ENCODE measurements at regions not wholly inside any gene's neighbourhood (a gene's known extent, or its start where the extent isn't known, plus 50 kb on each side); places are given as distances from the start of the nearest gene placed in this dataset.

DNA sequence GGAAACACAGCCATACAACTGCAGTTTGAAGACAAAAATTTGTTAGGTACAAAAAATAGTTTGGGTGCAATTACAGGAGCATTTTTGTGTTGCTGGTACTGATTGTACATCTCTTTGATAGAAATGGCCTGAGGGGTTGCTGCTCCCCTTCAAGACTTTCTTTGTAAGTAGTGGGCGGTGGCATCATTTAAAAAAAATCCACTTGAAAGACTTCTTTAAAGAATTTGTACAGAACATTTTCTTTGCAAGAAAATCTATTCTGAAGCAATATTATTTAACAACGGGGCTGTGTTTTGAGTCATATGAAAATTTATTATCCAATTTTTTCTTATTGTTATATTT is 144.1 kb upstream of the CAV2 start:
- TF ChIP-seq MAX (IDR thresholded peaks at IDR 0.05) (no peak), TCF12 (IDR thresholded peaks at IDR 0.05; ENCODE audit: low read depth) (no peak), CEBPB (IDR thresholded peaks at IDR 0.05) (no peak), EP300 (IDR thresholded peaks at IDR 0.05; ENCODE audit: borderline replicate concordance) (no peak), EGR1 (IDR thresholded peaks at IDR 0.05) (no peak), ZBTB7A (IDR thresholded peaks at IDR 0.05; ENCODE audit: low read depth) (no peak), CREB1 (IDR thresholded peaks at IDR 0.05; ENCODE audit: low read depth) (no peak), NFIC (IDR thresholded peaks at IDR 0.05) (no peak), YY1 (IDR thresholded peaks at IDR 0.05; ENCODE audit: low read depth) (no peak), FOXM1 (IDR thresholded peaks at IDR 0.05; ENCODE audit: borderline replicate concordance, low read depth) (no peak), TEAD4 (IDR thresholded peaks at IDR 0.05) (no peak)
- TF ChIP-seq, protein P1, sequence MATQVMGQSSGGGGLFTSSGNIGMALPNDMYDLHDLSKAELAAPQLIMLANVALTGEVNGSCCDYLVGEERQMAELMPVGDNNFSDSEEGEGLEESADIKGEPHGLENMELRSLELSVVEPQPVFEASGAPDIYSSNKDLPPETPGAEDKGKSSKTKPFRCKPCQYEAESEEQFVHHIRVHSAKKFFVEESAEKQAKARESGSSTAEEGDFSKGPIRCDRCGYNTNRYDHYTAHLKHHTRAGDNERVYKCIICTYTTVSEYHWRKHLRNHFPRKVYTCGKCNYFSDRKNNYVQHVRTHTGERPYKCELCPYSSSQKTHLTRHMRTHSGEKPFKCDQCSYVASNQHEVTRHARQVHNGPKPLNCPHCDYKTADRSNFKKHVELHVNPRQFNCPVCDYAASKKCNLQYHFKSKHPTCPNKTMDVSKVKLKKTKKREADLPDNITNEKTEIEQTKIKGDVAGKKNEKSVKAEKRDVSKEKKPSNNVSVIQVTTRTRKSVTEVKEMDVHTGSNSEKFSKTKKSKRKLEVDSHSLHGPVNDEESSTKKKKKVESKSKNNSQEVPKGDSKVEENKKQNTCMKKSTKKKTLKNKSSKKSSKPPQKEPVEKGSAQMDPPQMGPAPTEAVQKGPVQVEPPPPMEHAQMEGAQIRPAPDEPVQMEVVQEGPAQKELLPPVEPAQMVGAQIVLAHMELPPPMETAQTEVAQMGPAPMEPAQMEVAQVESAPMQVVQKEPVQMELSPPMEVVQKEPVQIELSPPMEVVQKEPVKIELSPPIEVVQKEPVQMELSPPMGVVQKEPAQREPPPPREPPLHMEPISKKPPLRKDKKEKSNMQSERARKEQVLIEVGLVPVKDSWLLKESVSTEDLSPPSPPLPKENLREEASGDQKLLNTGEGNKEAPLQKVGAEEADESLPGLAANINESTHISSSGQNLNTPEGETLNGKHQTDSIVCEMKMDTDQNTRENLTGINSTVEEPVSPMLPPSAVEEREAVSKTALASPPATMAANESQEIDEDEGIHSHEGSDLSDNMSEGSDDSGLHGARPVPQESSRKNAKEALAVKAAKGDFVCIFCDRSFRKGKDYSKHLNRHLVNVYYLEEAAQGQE (IDR thresholded peaks at IDR 0.05; ENCODE audit: low read depth) = no peak

GRCh38 chr7:116356333-116356965 is 143.1 kb upstream of the CAV2 start:
- TF ChIP-seq TEAD4 (IDR thresholded peaks at IDR 0.05) = no peak
- TF ChIP-seq EP300 (IDR thresholded peaks at IDR 0.05; ENCODE audit: borderline replicate concordance) = no peak
- TF ChIP-seq MAX (IDR thresholded peaks at IDR 0.05) = no peak
- TF ChIP-seq YY1 (IDR thresholded peaks at IDR 0.05; ENCODE audit: low read depth) = no peak
- no peak for TF ChIP-seq FOXM1 (IDR thresholded peaks at IDR 0.05; ENCODE audit: borderline replicate concordance, low read depth)
- TF ChIP-seq, protein P2, sequence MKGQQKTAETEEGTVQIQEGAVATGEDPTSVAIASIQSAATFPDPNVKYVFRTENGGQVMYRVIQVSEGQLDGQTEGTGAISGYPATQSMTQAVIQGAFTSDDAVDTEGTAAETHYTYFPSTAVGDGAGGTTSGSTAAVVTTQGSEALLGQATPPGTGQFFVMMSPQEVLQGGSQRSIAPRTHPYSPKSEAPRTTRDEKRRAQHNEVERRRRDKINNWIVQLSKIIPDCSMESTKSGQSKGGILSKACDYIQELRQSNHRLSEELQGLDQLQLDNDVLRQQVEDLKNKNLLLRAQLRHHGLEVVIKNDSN (IDR thresholded peaks at IDR 0.05) = no peak
- no peak for TF ChIP-seq EGR1 (IDR thresholded peaks at IDR 0.05)
- TF ChIP-seq CREB1 (IDR thresholded peaks at IDR 0.05; ENCODE audit: low read depth) = no peak
- no peak for TF ChIP-seq CEBPB (IDR thresholded peaks at IDR 0.05)
- no peak for TF ChIP-seq TAF1 (IDR thresholded peaks at IDR 0.05; ENCODE audit: low read depth)
- no peak for TF ChIP-seq ZBTB7A (IDR thresholded peaks at IDR 0.05; ENCODE audit: low read depth)
- TF ChIP-seq, protein P1 (IDR thresholded peaks at IDR 0.05; ENCODE audit: low read depth) = no peak
- no peak for TF ChIP-seq RAD21 (IDR thresholded peaks at IDR 0.05; ENCODE audit: low read depth)
- no peak for TF ChIP-seq NFIC (IDR thresholded peaks at IDR 0.05)

DNA sequence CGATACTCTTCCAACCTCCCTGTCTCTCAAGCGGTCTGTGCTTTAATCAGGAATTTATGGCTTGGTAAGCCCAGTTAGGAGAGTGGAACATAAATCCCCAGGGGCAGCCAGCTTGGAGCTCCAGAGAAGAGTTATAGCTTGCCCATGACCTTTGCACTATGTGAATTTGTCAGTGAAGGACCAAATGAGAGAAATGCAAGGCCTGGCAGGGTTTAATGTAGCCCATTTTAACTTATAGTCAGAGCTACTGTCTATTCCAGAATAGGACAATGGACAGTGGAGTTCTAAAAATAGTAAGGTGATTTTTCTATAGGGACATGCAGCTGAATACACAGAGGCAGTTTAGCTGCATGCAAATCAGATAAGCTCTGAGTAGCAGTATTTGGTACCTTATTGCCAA is 142.6 kb upstream of the CAV2 start:
- TF ChIP-seq NFIC (IDR thresholded peaks at IDR 0.05) (no peak), MAX (IDR thresholded peaks at IDR 0.05) (no peak), TAF1 (IDR thresholded peaks at IDR 0.05; ENCODE audit: low read depth) (no peak), YY1 (IDR thresholded peaks at IDR 0.05; ENCODE audit: low read depth) (no peak), CREB1 (IDR thresholded peaks at IDR 0.05; ENCODE audit: low read depth) (no peak), FOXM1 (IDR thresholded peaks at IDR 0.05; ENCODE audit: borderline replicate concordance, low read depth) (no peak), TCF12 (IDR thresholded peaks at IDR 0.05; ENCODE audit: low read depth) (no peak), ZBTB7A (IDR thresholded peaks at IDR 0.05; ENCODE audit: low read depth) (no peak), EGR1 (IDR thresholded peaks at IDR 0.05) (no peak), RAD21 (IDR thresholded peaks at IDR 0.05; ENCODE audit: low read depth) (no peak), TEAD4 (IDR thresholded peaks at IDR 0.05) (no peak), EP300 (IDR thresholded peaks at IDR 0.05; ENCODE audit: borderline replicate concordance) (no peak), CEBPB (IDR thresholded peaks at IDR 0.05) (no peak)
- TF ChIP-seq, protein P1 (IDR thresholded peaks at IDR 0.05; ENCODE audit: low read depth) = no peak
- TF ChIP-seq, protein P2 (IDR thresholded peaks at IDR 0.05) = no peak

All from Ishikawa (cell line).